Endothelial cell (in vitro differentiated cells): ENCODE measurements at regions not wholly inside any gene's neighbourhood (a gene's known extent, or its start where the extent isn't known, plus 50 kb on each side); places are given as distances from the start of the nearest gene placed in this dataset.

Experiments used
- DNase-seq: peaks from one replicate; pipeline ENCODE4 v3.0.0; 2021; ENCODE audit warnings: low spot score
- H3K27ac Mint-ChIP-seq: one replicate; pipeline ENCODE4 v1.8.0; 2021; ENCODE audit warnings: mixed read lengths, inconsistent platforms; ENCODE audit not compliant: unreplicated experiment
- H3K27me3 Mint-ChIP-seq: one replicate; pipeline ENCODE4 v1.8.0; 2021; ENCODE audit warnings: mild to moderate bottlenecking, moderate library complexity, mixed read lengths, inconsistent platforms; ENCODE audit not compliant: unreplicated experiment
- H3K36me3 Mint-ChIP-seq: one replicate; pipeline ENCODE4 v1.8.0; 2021; ENCODE audit warnings: mild to moderate bottlenecking, low read depth, mixed read lengths, inconsistent platforms; ENCODE audit not compliant: unreplicated experiment
- H3K4me1 Mint-ChIP-seq: one replicate; pipeline ENCODE4 v1.8.0; 2021; ENCODE audit warnings: mild to moderate bottlenecking, mixed read lengths, inconsistent platforms; ENCODE audit not compliant: unreplicated experiment
- H3K4me3 Mint-ChIP-seq: one replicate; pipeline ENCODE4 v1.8.0; 2021; ENCODE audit warnings: mild to moderate bottlenecking, mixed read lengths, inconsistent platforms; ENCODE audit not compliant: unreplicated experiment
- H3K9me3 Mint-ChIP-seq: one replicate; pipeline ENCODE4 v1.8.0; 2021; ENCODE audit warnings: mixed read lengths, inconsistent platforms; ENCODE audit not compliant: unreplicated experiment
- TF ChIP-seq, protein P1 (sequence below): fragments of 200-600 bp; sonication (generic); IDR thresholded peaks from one replicate; pipeline ENCODE4 v1.5.0; 2021; ENCODE audit warnings: antibody characterized with exemption; ENCODE audit not compliant: unreplicated experiment

DNA sequence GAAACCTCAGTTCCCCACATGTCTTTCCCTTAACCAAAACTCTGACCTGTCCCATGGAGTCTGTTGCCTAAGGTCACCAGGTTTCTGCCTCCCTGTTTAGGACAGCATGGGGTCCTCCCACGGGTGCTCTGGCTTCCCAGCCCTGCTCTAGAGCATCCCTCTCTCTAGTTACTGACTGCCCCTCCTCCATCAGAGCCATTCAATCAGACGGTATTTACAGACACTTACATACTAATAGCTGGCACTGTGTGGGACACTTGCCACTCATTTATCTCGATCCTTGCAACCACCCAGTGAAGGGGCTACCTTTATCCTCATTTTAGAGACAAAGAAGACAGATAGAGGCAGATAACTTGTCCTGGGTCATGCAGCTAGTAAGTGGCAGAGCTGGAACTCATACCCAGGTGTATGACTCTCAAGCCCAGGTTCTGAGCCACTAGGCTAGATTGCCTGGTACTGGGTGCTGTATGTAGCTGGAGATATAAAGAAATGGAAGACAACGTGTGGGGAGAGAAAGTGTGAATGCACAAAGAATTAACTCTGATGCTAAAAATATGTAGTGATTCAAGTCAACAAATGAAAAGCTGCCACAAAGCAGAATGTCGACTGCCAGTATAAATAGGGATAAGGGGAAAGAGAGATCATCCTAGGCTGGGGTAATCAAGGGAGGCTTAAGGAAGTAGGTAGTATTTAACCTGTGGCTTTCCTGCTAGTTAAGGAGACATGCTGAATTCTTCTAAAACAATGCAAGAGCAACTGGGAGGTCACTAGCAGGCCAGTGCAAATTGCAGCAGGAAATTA lies 52.5 kb upstream of the PDE8B start:
- Mint-ChIP-seq H3K27me3 (no peaks in the 10 kb centered on the region), H3K36me3 (no peaks in the 10 kb centered on the region), H3K9me3 (no peaks in the 10 kb centered on the region), H3K27ac (no peak overlapping the region), H3K4me1 (peaks cover 5% of the 10 kb centered on the region), H3K4me3 (no peak overlapping the region)
- TF ChIP-seq, protein P1, sequence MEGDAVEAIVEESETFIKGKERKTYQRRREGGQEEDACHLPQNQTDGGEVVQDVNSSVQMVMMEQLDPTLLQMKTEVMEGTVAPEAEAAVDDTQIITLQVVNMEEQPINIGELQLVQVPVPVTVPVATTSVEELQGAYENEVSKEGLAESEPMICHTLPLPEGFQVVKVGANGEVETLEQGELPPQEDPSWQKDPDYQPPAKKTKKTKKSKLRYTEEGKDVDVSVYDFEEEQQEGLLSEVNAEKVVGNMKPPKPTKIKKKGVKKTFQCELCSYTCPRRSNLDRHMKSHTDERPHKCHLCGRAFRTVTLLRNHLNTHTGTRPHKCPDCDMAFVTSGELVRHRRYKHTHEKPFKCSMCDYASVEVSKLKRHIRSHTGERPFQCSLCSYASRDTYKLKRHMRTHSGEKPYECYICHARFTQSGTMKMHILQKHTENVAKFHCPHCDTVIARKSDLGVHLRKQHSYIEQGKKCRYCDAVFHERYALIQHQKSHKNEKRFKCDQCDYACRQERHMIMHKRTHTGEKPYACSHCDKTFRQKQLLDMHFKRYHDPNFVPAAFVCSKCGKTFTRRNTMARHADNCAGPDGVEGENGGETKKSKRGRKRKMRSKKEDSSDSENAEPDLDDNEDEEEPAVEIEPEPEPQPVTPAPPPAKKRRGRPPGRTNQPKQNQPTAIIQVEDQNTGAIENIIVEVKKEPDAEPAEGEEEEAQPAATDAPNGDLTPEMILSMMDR, result no peak
- no peak for DNase-seq

DNA sequence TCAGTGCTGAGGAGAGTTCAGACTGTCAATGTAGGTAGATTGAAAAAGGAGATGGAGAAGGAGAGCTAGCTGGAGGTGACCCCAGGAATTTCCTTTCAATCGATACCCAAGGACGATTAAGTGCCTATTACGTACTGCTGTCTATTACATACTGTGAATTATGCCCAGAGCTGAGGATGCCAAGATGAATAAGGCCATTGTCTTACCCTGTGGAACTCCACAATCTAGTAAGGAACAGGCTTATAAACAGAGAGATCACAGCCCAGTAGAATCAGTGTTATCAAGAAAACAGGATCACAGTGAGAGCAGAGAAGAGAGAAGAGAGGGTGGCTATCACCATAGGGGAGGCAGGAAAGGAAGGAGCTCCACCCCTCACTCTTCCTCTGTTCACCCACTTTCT lies 54.1 kb upstream of the PDE8B start:
- Mint-ChIP-seq H3K27me3 (no peaks in the 10 kb centered on the region), H3K4me1 (peaks cover 5% of the 10 kb centered on the region), H3K9me3 (no peaks in the 10 kb centered on the region), H3K4me3 (no peak overlapping the region), H3K27ac (no peak overlapping the region), H3K36me3 (no peaks in the 10 kb centered on the region)
- TF ChIP-seq, protein P1, result no peak
- no peak for DNase-seq

DNA sequence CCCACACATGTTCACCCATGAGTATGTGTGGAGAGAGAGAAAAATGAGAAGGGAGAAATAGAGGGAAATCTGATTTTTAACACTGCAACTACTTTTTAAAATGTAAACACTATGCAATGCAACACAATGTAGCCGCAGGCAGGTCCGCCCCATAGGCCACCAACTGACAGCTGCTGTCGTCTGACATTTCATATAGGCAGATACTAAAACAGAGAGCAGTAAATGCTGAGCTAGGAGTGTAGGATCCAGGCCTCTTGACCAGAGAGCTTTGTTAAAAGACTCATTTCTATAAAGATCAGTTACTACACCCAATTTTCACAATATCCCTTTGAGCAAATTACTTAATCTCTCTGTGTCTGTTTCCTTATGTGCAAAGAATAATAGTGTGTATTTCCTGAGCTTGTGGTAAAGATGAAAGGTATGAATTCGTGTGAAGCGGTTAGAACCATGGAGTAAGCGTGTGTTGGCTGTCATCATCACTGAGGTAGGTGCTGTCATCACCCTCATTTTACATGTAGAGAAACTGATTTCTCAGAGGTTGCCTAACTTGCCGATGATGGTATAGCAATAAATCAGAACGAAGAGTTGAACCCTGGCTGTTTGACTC lies 55.2 kb upstream of the PDE8B start:
- TF ChIP-seq, protein P1, result no peak
- Mint-ChIP-seq H3K27ac (no peak overlapping the region), H3K27me3 (no peaks in the 10 kb centered on the region), H3K4me3 (no peak overlapping the region), H3K36me3 (no peaks in the 10 kb centered on the region), H3K4me1 (peaks cover 5% of the 10 kb centered on the region), H3K9me3 (no peaks in the 10 kb centered on the region)
- no peak for DNase-seq

DNA sequence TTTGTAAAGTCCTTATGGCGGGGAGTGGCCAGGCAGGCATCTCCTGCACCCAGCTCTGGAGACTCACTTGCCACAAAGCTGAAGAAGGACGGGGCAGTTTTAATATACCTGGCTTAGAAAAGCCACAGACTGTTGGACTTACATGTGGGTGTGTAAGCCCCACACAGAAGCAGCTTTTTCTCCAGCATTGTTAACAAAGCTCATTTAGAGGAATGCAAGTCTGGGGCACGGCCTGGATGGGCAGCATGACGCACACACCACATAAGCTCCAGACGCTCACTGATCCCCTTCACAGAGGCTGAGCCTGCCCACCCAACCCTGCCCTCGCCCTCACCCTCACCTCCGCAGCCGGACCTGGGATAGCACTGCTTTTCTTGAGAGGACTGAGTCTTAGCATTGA lies 58.0 kb upstream of the PDE8B start:
- no peak for DNase-seq
- Mint-ChIP-seq H3K4me3 (no peak overlapping the region), H3K4me1 (peaks cover 2% of the 10 kb centered on the region), H3K27ac (no peak overlapping the region), H3K27me3 (no peaks in the 10 kb centered on the region), H3K36me3 (no peaks in the 10 kb centered on the region), H3K9me3 (no peaks in the 10 kb centered on the region)
- TF ChIP-seq, protein P1, result no peak

DNA sequence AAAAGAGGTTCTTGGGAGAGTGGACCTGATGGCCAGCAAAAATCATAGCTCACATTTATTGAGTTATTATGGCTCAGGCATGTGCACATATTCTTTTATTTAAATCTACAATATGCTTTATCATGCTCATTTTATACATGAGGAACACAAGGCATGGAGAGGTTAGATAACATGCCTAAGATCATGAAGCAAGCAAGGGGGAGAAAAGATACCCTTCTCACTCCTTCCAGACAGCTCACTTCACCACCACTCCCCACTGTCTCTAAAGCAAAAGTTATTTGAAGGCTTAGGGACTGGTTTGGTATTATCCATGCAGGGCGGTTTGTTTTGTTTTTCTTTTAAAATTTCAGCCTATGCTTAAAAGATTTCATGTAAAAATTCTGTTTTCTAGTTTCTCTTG lies 59.0 kb upstream of the PDE8B start:
- Mint-ChIP-seq H3K4me1 (peaks cover 2% of the 10 kb centered on the region), H3K27ac (no peak overlapping the region), H3K9me3 (no peaks in the 10 kb centered on the region), H3K36me3 (no peaks in the 10 kb centered on the region), H3K27me3 (no peaks in the 10 kb centered on the region), H3K4me3 (no peak overlapping the region)
- TF ChIP-seq, protein P1, result no peak
- no peak for DNase-seq
